Fibroblast of the aortic adventitia (primary cell): ENCODE measurements at regions not wholly inside any gene's neighbourhood (a gene's known extent, or its start where the extent isn't known, plus 50 kb on each side); places are given as distances from the start of the nearest gene placed in this dataset.

Experiments
- DNase-seq: peaks from one replicate; pipeline ENCODE4 v3.0.0-alpha.2; 2010; ENCODE audit warnings: low read depth
- H3K4me3 ChIP-seq: 2 replicates; pipeline ENCODE4 v1.5.1; 2011; ENCODE audit warnings: low read depth, mild to moderate bottlenecking, control low read depth, low read length, moderate library complexity
- TF ChIP-seq, protein P1 (sequence below): IDR thresholded peaks from 2 replicates; pipeline ENCODE4 v1.5.1; 2011; ENCODE audit warnings: mild to moderate bottlenecking, low read length, control low read depth, inconsistent platforms; ENCODE audit not compliant: insufficient read depth

GRCh38 chr14:53285064-53285463 is 131.9 kb upstream of the DDHD1 start:
- H3K4me3 ChIP-seq, result no peak overlapping the region
- TF ChIP-seq, protein P1, sequence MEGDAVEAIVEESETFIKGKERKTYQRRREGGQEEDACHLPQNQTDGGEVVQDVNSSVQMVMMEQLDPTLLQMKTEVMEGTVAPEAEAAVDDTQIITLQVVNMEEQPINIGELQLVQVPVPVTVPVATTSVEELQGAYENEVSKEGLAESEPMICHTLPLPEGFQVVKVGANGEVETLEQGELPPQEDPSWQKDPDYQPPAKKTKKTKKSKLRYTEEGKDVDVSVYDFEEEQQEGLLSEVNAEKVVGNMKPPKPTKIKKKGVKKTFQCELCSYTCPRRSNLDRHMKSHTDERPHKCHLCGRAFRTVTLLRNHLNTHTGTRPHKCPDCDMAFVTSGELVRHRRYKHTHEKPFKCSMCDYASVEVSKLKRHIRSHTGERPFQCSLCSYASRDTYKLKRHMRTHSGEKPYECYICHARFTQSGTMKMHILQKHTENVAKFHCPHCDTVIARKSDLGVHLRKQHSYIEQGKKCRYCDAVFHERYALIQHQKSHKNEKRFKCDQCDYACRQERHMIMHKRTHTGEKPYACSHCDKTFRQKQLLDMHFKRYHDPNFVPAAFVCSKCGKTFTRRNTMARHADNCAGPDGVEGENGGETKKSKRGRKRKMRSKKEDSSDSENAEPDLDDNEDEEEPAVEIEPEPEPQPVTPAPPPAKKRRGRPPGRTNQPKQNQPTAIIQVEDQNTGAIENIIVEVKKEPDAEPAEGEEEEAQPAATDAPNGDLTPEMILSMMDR, result no peak
- DNase-seq, result no peak

GRCh38 chr14:53278602-53279506 is 125.7 kb upstream of the DDHD1 start:
- no peak overlapping the region for H3K4me3 ChIP-seq
- TF ChIP-seq, protein P1, result no peak
- peak; percentile 5 for DNase-seq

DNA sequence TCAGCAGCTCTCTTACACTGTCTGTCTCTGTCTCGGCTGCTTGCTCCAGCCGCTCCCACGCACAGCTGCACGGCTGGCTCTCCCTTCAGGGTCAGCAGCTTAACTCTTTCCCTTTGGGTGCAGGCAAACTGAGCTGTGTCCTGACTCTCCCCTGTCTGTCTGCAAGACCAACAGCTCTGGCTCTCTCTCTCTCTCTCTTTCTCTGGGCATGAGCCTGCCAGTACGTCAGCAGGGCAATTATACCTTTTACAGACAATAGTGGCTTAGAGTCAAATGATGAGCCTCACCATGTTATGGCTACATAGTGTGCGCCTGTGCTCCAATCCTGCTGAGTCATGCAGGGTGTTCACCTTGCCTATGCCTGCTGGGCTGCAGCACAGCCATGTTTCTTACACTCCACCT is 120.5 kb upstream of the DDHD1 start:
- DNase-seq, result peak; percentile 9
- TF ChIP-seq, protein P1, result no peak
- no peak overlapping the region for H3K4me3 ChIP-seq

GRCh38 chr14:53265025-53265424 is 111.9 kb upstream of the DDHD1 start:
- no peak for DNase-seq
- no peak overlapping the region for H3K4me3 ChIP-seq
- TF ChIP-seq, protein P1, result no peak

GRCh38 chr14:53260928-53261327 is 107.8 kb upstream of the DDHD1 start:
- TF ChIP-seq, protein P1, result no peak
- DNase-seq, result no peak
- H3K4me3 ChIP-seq, result no peak overlapping the region

- DNase-seq, result no peak
- TF ChIP-seq, protein P1, result no peak
- H3K4me3 ChIP-seq, result no peak overlapping the region
Observed at GRCh38 chr14:53260286-53260685, 107.2 kb upstream of the DDHD1 start.
